HCT116 (cell line): ENCODE measurements at regions not wholly inside any gene's neighbourhood (a gene's known extent, or its start where the extent isn't known, plus 50 kb on each side); places are given as distances from the start of the nearest gene placed in this dataset.

Experiments
- ATAC-seq: fragments of 200-7000 bp; cut with Tn5 transposase; 2 replicates; pipeline ENCODE4 v1.9.1; 2020; ENCODE audit warnings: mild to moderate bottlenecking, moderate library complexity
- BruUV-seq: library from RNA; stranded (reverse); fragments of 400-500 nt; replicated peaks from 2 replicates; lab custom pipeline; 2021; lab: Mats Ljungman, UMichigan
- CTCF ChIA-PET: fragments of 300-600 bp; sonication (Branson Sonifier 250); formaldehyde crosslinking; loops from one replicate; lab custom pipeline; 2021; ENCODE audit warnings: antibody characterized with exemption; lab: Charles Lee
- POLR2A ChIA-PET: fragments of 300-600, 350-600 bp; sonication (Branson Sonifier 250); formaldehyde crosslinking; loops from one replicate; lab custom pipeline; 2021; ENCODE audit warnings: antibody characterized with exemption; lab: Charles Lee
- RAD21 ChIA-PET, 2 experiments: fragments of 300-600 bp; sonication (Branson Sonifier 250); formaldehyde crosslinking; loops; one replicate each; lab custom pipeline; 2023; ENCODE audit warnings: low total read pairs in 2 of 2; ENCODE audit not compliant: uncharacterized antibody in 2 of 2, unreplicated experiment in 2 of 2, low non-redundant PET in 1 of 2; lab: Charles Lee
- DNase-seq: peaks from one replicate; pipeline ENCODE4 v3.0.0-alpha.2; 2010; ENCODE audit warnings: low read depth, low spot score
- H2AFZ ChIP-seq: fragments of 200-600 bp; shearing (Covaris generic), sonication (generic); 2 replicates; pipeline ENCODE4 v1.6.1; 2017; ENCODE audit warnings: low read depth, mixed run types, mixed read lengths, antibody characterized with exemption, low read length; ENCODE audit not compliant: poor library complexity, severe bottlenecking
- H3K27ac ChIP-seq: 2 replicates; pipeline ENCODE4 v1.5.1; 2012; ENCODE audit warnings: low read depth, low read length
- H3K27me3 ChIP-seq: fragments of 200-600 bp; sonication (generic); 2 replicates; pipeline ENCODE4 v1.6.1; 2016; ENCODE audit warnings: mixed run types, low read length, mixed read lengths; ENCODE audit not compliant: insufficient read depth
- H3K36me3 ChIP-seq, 2 experiments: fragments of 200-500 bp in 1 of 2; fragments of 200-600 bp in 1 of 2; sonication (Bioruptor generic) in 1 of 2; sonication (generic) in 1 of 2; 2 replicates each; pipeline versions ENCODE4 v1.5.1 to v1.6.1; 2014 to 2016; ENCODE audit warnings: low read length in 2 of 2, inconsistent platforms in 1 of 2, mixed read lengths in 1 of 2, mixed run types in 1 of 2; ENCODE audit not compliant: insufficient read depth in 2 of 2, control insufficient read depth in 1 of 2
- H3K4me1 ChIP-seq, 2 experiments: fragments of 200-600 bp in 1 of 2; sonication (generic) in 1 of 2; 2 replicates each; pipeline versions ENCODE4 v1.5.1 to v1.6.1; 2012 to 2017; ENCODE audit warnings: low read length in 2 of 2, inconsistent platforms in 1 of 2, mild to moderate bottlenecking in 1 of 2, mixed read lengths in 1 of 2, mixed run types in 1 of 2, moderate library complexity in 1 of 2; ENCODE audit not compliant: insufficient read depth in 2 of 2, control insufficient read depth in 1 of 2
- H3K4me2 ChIP-seq: fragments of 200-600 bp; sonication (generic); 2 replicates; pipeline ENCODE4 v1.6.1; 2017; ENCODE audit warnings: mixed run types, low read length, mixed read lengths
- H3K4me3 ChIP-seq, 2 experiments: fragments of 200-600 bp in 1 of 2; sonication (generic) in 1 of 2; replicated peaks in 1 of 2; 2 replicates each; pipeline ENCODE4 v1.5.1; 2011 to 2016; ENCODE audit warnings: low read length in 2 of 2, control low read depth in 1 of 2, low read depth in 1 of 2, mild to moderate bottlenecking in 1 of 2, mixed read lengths in 1 of 2, mixed run types in 1 of 2
- H3K79me2 ChIP-seq: fragments of 200-600 bp; sonication (generic); 2 replicates; pipeline ENCODE4 v1.6.1; 2017; ENCODE audit warnings: mild to moderate bottlenecking, mixed run types, low read length, moderate library complexity, mixed read lengths; ENCODE audit not compliant: insufficient read depth
- H3K9ac ChIP-seq: fragments of 200-600 bp; sonication (generic); 2 replicates; pipeline ENCODE4 v1.6.1; 2016; ENCODE audit warnings: low read length, mixed read lengths
- H3K9me2 ChIP-seq: fragments of 200-600 bp; sonication (generic), shearing (Covaris generic); 2 replicates; pipeline ENCODE4 v1.6.1; 2017; ENCODE audit warnings: mixed run types, mild to moderate bottlenecking, moderate library complexity; ENCODE audit not compliant: insufficient read depth
- H3K9me3 ChIP-seq, 2 experiments: fragments of 200-500 bp in 1 of 2; fragments of 200-600 bp in 1 of 2; sonication (Bioruptor generic) in 1 of 2; sonication (generic) in 1 of 2; 2 replicates each; pipeline ENCODE4 v1.6.1; 2014 to 2017; ENCODE audit warnings: low read length in 2 of 2, mixed read lengths in 2 of 2, inconsistent platforms in 1 of 2, low read depth in 1 of 2, mild to moderate bottlenecking in 1 of 2, mixed run types in 1 of 2, moderate library complexity in 1 of 2; ENCODE audit not compliant: control insufficient read depth in 1 of 2, insufficient read depth in 1 of 2
- H4K20me1 ChIP-seq: fragments of 200-600 bp; sonication (generic), shearing (Covaris generic); 2 replicates; pipeline ENCODE4 v1.6.1; 2017; ENCODE audit warnings: mixed run types, mild to moderate bottlenecking, moderate library complexity; ENCODE audit not compliant: insufficient read depth
- CBX3 ChIP-seq: IDR thresholded peaks from 2 replicates; pipeline ENCODE4 v1.6.1; 2012; ENCODE audit warnings: low read depth
- EGR1 ChIP-seq: IDR thresholded peaks from 2 replicates; pipeline ENCODE4 v1.6.1; 2012; ENCODE audit warnings: low read depth
- ELF1 ChIP-seq: IDR thresholded peaks from 2 replicates; pipeline ENCODE4 v1.6.1; 2012; ENCODE audit warnings: low read depth, borderline replicate concordance
- EZH2phosphoT487 ChIP-seq: fragments of 200-600 bp; IDR thresholded peaks from 2 replicates; pipeline ENCODE4 v1.6.1; 2018; ENCODE audit warnings: antibody characterized with exemption, borderline replicate concordance
- FOSL1 ChIP-seq: IDR thresholded peaks from 2 replicates; pipeline ENCODE4 v1.6.1; 2012; ENCODE audit warnings: low read depth
- JUND ChIP-seq: IDR thresholded peaks from 2 replicates; pipeline ENCODE4 v1.6.1; 2012
- POLR2A ChIP-seq: IDR thresholded peaks from 2 replicates; pipeline ENCODE4 v1.7.0; 2011; ENCODE audit warnings: borderline replicate concordance; ENCODE audit not compliant: insufficient read depth, insufficient read length; ENCODE audit errors: extremely low read depth
- POLR2AphosphoS5 ChIP-seq: IDR thresholded peaks from 2 replicates; pipeline ENCODE4 v1.6.1; 2011; ENCODE audit warnings: mild to moderate bottlenecking, low read depth, low read length, moderate library complexity
- SIN3A ChIP-seq: IDR thresholded peaks from 2 replicates; pipeline ENCODE4 v1.6.1; 2012; ENCODE audit warnings: low read depth
- SP1 ChIP-seq: IDR thresholded peaks from 2 replicates; pipeline ENCODE4 v1.6.1; 2012; ENCODE audit warnings: low read depth
- SRF ChIP-seq: IDR thresholded peaks from 2 replicates; pipeline ENCODE4 v1.6.1; 2012; ENCODE audit warnings: low read depth
- YY1 ChIP-seq: IDR thresholded peaks from 2 replicates; pipeline ENCODE4 v1.6.1; 2011; ENCODE audit warnings: low read length, low read depth, moderate library complexity, mild to moderate bottlenecking; ENCODE audit not compliant: insufficient replicate concordance; ENCODE audit errors: extremely low read depth
- ZFX ChIP-seq: fragments of 450-650 bp; IDR thresholded peaks from 2 replicates; pipeline ENCODE4 v1.6.1; 2017
- ZNF274 ChIP-seq: fragments of 200-500 bp; sonication (Bioruptor generic); IDR thresholded peaks from 2 replicates; pipeline ENCODE4 v1.6.1; 2014; ENCODE audit warnings: mild to moderate bottlenecking, low read depth, low read length, inconsistent platforms
- intact Hi-C: fragments of 100-400 bp; cut with micrococcal nuclease; formaldehyde crosslinking; loops from 2 replicates; pipeline ENCODE4 v1.10.0; 2022
- TF ChIP-seq, protein P1 (sequence below): IDR thresholded peaks from 2 replicates; pipeline ENCODE4 v1.6.1; 2012
- TF ChIP-seq, protein P2 (sequence below): IDR thresholded peaks from 2 replicates; pipeline ENCODE4 v1.6.1; 2011; ENCODE audit warnings: mild to moderate bottlenecking, low read length, moderate library complexity; ENCODE audit not compliant: insufficient replicate concordance; ENCODE audit errors: extremely low read depth
- TF ChIP-seq, protein P3 (sequence below): IDR thresholded peaks from 2 replicates; pipeline ENCODE4 v1.6.1; 2012
- TF ChIP-seq, protein P4 (sequence below), 3 experiments: fragments of 200-600 bp in 1 of 3; sonication (generic) in 1 of 3; IDR thresholded peaks in 2 of 3; conservative IDR thresholded peaks in 1 of 3; 2 replicates each; pipeline ENCODE4 v1.5.1; 2012 to 2017; ENCODE audit warnings: low read depth in 2 of 3, low read length in 2 of 3, antibody characterized with exemption in 1 of 3, borderline replicate concordance in 1 of 3, control low read depth in 1 of 3, mild to moderate bottlenecking in 1 of 3, mixed read lengths in 1 of 3, mixed run types in 1 of 3, moderate library complexity in 1 of 3; ENCODE audit not compliant: insufficient read depth in 1 of 3
- TF ChIP-seq, protein P5 (sequence below): IDR thresholded peaks from 2 replicates; pipeline ENCODE4 v1.6.1; 2012; ENCODE audit warnings: low read depth

DNA sequence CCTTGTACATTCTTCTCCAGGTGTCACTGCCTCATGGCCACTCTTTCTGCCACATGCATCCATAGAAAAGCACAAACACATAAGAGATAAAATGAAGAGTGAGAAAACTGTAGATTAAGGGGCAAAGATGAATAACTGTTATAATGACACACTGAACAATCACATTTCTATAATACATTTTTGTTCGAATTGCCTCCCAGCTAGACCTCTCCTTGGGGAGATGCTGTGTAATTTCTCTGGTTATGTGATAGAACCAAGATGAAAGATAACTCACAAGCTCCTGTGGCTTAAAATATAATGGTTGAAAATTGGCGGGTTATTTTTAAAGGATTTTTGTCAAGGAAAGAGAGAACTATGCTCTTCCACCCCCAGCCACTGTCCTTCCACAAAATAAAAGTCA, 60.2 kb upstream of the STEAP1 start:
- H3K4me3 ChIP-seq, result no peak overlapping the region
- H3K27me3 ChIP-seq, result peaks cover 10% of the 10 kb centered on the region
- POLR2A ChIA-PET, result no interaction called here
- DNase-seq (no peak), ATAC-seq (no peak)
- no peaks in the 10 kb centered on the region for H3K9me3 ChIP-seq
- TF ChIP-seq, protein P1, sequence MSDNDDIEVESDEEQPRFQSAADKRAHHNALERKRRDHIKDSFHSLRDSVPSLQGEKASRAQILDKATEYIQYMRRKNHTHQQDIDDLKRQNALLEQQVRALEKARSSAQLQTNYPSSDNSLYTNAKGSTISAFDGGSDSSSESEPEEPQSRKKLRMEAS, result no peak
- TF ChIP-seq, protein P2, sequence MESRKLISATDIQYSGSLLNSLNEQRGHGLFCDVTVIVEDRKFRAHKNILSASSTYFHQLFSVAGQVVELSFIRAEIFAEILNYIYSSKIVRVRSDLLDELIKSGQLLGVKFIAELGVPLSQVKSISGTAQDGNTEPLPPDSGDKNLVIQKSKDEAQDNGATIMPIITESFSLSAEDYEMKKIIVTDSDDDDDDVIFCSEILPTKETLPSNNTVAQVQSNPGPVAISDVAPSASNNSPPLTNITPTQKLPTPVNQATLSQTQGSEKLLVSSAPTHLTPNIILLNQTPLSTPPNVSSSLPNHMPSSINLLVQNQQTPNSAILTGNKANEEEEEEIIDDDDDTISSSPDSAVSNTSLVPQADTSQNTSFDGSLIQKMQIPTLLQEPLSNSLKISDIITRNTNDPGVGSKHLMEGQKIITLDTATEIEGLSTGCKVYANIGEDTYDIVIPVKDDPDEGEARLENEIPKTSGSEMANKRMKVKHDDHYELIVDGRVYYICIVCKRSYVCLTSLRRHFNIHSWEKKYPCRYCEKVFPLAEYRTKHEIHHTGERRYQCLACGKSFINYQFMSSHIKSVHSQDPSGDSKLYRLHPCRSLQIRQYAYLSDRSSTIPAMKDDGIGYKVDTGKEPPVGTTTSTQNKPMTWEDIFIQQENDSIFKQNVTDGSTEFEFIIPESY, result no peak
- TF ChIP-seq YY1 (no peak), SRF (no peak), ELF1 (no peak), ZFX (no peak), SP1 (no peak), SIN3A (no peak), FOSL1 (no peak), CBX3 (no peak), POLR2AphosphoS5 (no peak), ZNF274 (no peak), EZH2phosphoT487 (no peak), JUND (no peak), EGR1 (no peak), POLR2A (no peak)
- TF ChIP-seq, protein P3, sequence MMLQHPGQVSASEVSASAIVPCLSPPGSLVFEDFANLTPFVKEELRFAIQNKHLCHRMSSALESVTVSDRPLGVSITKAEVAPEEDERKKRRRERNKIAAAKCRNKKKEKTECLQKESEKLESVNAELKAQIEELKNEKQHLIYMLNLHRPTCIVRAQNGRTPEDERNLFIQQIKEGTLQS, result no peak
- TF ChIP-seq, protein P4, sequence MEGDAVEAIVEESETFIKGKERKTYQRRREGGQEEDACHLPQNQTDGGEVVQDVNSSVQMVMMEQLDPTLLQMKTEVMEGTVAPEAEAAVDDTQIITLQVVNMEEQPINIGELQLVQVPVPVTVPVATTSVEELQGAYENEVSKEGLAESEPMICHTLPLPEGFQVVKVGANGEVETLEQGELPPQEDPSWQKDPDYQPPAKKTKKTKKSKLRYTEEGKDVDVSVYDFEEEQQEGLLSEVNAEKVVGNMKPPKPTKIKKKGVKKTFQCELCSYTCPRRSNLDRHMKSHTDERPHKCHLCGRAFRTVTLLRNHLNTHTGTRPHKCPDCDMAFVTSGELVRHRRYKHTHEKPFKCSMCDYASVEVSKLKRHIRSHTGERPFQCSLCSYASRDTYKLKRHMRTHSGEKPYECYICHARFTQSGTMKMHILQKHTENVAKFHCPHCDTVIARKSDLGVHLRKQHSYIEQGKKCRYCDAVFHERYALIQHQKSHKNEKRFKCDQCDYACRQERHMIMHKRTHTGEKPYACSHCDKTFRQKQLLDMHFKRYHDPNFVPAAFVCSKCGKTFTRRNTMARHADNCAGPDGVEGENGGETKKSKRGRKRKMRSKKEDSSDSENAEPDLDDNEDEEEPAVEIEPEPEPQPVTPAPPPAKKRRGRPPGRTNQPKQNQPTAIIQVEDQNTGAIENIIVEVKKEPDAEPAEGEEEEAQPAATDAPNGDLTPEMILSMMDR (IDR thresholded peaks at IDR 0.05 in 2 of 3, conservative IDR thresholded peaks at IDR 0.05 in 1 of 3; ENCODE audit: borderline replicate concordance in 1 of 3, insufficient read depth in 1 of 3, low read depth in 2 of 3, low read length in 2 of 3), result no peak
- TF ChIP-seq, protein P5, sequence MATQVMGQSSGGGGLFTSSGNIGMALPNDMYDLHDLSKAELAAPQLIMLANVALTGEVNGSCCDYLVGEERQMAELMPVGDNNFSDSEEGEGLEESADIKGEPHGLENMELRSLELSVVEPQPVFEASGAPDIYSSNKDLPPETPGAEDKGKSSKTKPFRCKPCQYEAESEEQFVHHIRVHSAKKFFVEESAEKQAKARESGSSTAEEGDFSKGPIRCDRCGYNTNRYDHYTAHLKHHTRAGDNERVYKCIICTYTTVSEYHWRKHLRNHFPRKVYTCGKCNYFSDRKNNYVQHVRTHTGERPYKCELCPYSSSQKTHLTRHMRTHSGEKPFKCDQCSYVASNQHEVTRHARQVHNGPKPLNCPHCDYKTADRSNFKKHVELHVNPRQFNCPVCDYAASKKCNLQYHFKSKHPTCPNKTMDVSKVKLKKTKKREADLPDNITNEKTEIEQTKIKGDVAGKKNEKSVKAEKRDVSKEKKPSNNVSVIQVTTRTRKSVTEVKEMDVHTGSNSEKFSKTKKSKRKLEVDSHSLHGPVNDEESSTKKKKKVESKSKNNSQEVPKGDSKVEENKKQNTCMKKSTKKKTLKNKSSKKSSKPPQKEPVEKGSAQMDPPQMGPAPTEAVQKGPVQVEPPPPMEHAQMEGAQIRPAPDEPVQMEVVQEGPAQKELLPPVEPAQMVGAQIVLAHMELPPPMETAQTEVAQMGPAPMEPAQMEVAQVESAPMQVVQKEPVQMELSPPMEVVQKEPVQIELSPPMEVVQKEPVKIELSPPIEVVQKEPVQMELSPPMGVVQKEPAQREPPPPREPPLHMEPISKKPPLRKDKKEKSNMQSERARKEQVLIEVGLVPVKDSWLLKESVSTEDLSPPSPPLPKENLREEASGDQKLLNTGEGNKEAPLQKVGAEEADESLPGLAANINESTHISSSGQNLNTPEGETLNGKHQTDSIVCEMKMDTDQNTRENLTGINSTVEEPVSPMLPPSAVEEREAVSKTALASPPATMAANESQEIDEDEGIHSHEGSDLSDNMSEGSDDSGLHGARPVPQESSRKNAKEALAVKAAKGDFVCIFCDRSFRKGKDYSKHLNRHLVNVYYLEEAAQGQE, result no peak
- H4K20me1 ChIP-seq, result no peaks in the 10 kb centered on the region
- no peak overlapping the region for H3K4me2 ChIP-seq
- BruUV-seq, result no TSS peak
- H3K4me1 ChIP-seq, result no peaks in the 10 kb centered on the region
- no peaks in the 10 kb centered on the region for H3K36me3 ChIP-seq
- intact Hi-C loops, result no loop called here
- H3K27ac ChIP-seq, result no peak overlapping the region
- no peak overlapping the region for H3K9ac ChIP-seq
- CTCF ChIA-PET, result no interaction called here
- H3K9me2 ChIP-seq, result no peaks in the 10 kb centered on the region
- H3K79me2 ChIP-seq, result no peaks in the 10 kb centered on the region
- RAD21 ChIA-PET, result no interaction called here
- H2AFZ ChIP-seq, result no peak overlapping the region
